CD1c-positive myeloid dendritic cell (primary cell): ENCODE measurements at regions not wholly inside any gene's neighbourhood (a gene's known extent, or its start where the extent isn't known, plus 50 kb on each side); places are given as distances from the start of the nearest gene placed in this dataset.
"Not testable (repeated sequence)": the region's sequence is repeated elsewhere in the genome, so short reads cannot be mapped to it uniquely, and the experiment has no call there.

Experiments
- DNase-seq: peaks from one replicate; pipeline ENCODE4 v3.0.0-alpha.2; 2016; ENCODE audit errors: extremely low spot score

DNA sequence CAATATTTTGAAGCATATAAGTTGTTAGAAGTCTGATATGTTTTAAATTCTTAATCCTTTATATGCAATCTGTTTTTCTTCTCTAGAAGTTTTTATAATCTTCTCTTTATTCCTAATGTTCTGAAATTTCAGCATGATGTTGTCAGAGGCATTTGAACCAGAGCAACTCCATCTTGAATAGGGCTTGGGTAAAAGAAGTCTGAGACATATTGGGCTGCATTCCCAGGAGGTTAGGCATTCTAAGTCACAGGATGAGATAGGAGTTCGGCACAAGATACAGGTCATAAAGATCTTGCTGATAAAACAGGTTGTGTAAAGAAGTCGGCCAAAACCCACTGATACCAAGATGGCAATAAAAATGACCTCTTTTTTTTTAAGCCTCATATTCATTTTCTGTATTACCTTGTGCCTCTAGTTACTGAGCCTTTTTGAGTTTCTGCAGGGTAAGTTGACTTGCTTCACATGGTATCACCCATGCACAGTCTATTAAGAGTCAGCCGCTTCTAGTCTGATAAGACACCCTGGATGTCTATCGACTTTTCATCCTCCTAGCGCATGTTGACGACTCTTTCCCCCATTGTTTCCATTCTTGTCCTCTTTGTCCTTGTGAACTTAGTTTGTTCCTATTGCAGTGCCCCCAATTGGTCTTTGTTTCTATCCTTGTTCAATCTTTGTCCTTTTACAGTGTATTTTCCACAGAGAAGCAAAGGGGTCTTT is 80.8 kb upstream of the RNU6-1 start:
- DNase-seq: no peak

DNA sequence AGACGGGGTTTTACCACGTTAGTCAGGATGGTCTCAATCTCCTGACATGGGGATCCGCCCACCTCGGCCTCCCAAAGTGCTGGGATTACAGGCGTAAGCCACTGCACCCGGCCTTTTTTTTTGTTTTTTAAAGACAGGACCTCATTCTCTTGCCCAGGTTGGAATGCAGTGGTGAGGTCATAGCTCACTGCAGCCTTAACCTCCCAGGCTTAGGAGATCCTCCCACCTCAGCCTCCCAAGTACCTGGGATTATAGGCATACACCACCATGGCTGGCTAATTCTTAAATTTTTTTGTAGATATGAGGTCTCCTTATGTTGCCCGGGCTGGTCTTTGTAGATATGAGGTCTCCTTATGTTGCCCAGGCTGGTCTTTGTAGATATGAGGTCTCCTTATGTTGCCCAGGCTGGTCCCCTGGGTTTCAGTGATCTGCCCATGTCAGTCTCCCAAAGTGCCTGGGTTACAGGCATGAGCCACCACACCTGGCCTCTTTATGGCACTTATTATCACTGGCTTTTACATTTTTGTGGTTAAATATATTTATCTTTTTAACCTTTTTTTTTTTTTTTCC is 82.3 kb upstream of the RNU6-1 start:
- DNase-seq: no peak

DNA sequence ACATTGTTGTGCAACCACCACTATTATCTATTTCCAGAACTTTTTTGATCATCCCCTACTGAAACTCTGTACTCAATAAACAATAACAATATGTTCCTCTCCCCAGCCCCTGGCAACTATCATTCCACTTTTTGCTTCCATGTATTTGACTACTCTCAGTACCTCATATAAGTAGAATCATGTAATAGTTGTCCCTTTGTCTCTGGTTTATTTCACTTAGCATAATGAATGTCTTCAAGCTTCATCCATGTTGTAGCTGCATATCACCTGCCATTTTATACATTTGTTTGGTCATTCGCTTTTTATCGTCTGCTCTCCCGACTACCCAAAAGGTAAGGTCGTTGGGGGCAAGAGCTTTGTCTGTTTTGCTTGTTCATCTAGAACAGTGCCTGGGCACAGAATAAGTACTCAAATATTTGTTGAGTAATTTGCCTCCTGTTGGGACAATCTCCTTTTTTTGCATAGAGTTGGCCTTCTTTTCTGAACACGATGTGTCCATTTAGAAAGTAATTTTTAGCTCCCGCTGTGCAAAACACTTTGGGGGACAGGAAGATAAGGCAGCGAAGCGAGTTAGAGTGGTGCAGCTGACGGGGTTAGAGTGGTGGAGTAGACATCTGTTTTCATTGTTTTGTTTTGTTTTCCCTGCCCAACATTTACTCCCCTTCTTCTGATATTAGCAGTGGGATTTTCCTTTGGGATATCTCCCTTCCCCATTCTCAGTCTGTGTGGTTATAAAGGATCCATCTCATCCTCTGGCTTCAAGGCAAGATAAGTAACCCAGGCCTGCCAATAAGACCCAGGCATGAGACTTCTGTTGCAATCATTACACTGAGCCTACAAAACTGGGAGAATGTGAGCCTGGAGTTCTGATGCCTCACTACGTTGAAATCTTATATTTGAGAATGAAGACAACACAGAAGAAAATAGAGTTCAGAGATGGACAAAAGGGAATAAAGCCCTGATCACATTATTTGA is 83.4 kb upstream of the RNU6-1 start:
- DNase-seq: no peak

DNA sequence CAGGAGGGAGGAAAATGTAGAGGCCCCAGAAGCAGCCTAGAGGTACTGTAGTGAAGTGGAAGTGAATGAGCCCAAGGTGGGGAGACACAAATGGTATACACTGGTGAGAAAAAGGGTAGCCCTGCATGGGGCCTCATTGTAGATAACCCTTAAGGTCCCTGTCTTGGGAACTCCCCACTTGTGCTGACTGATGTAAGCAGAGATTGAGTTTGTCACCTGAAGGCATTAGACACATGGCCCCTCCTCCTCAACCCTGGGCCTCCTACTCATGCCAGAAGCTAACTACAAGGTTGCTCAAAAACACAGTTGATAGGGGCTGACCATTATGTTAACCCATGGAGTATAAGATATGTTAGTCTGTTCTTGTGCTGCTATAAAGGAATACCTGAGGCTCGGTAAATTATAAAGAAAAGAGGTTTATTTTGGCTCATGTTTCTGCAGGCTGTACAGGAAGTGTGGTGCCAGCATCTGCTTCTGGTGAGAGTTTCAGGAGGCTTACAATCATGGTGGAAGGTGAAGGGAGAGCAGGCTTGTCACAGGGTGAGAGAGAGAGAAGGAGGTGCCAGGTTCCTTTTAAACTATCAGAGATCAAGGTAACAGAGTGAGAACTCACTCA is 84.6 kb upstream of the RNU6-1 start:
- no peak for DNase-seq

DNA sequence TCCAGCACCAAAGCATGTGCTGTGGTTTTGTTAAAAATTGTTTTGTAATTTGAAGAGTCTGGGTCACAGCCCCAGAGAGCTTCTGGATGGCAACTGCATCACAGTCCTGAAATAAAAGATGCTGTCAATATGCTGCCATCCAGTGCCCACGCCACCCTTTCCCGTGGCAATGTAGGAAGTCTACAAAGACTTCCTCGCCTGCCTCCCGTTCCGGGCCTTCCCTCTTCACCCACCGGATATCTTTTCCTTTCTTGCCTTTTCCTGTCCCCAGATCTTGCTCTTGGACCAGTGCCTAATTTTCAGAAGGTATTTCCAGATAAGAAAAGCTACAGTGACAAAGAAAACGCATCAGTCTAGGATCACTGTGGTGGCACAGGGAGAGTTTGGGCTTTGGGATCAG is 85.3 kb upstream of the RNU6-1 start:
- no peak for DNase-seq

DNA sequence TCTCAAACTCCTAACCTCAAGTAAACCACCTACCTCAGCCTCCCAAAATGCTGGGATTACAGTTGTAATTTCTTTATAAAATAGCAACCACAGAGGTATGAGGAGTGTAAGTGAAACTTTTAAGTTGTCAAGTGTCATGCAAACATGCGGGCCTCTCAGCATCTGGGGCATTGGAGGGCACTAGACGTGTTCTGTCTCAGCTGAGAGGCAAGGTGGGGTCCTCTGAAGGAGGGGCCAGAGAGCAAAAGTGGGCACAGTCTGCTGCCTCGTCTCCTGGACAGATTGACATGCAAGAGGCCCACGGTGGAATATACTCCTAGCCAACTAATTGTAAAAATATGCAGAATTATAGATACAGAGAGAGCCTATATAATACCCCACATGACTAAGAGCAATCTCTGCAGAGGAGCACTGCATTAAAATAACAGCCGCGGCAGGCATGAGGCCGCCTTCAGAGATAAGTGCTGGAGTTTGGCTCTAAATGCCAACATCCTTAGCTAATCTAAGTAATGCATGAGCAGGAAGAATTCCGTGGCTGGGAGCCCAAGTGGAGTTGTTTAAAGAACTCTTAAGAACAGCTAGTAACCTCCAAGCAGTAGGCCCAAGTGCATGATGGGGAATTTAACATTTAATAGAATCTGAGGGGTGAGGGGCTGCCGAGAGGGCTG is 87.8 kb upstream of the RNU6-1 start:
- DNase-seq: no peak

DNA sequence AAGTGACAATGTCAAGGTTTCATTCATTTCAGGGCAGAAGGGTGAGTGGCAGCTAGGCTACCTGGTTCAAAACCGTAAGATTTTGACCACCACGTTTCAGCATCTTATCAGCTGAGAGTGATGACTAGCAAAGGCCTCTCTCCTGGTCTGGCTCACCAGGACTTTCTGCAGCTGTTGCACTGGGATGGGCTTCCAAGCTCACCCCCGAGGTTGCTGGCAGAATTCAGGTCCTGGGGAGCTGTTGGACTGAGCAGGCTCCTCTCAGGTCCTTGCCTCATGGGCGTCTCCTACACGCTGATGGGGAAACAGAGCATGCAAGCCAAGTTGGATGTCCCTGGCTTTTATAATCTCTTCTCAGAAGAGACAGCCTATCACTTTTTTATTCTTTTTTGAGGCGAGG is 88.8 kb upstream of the RNU6-1 start:
- DNase-seq: no peak

DNA sequence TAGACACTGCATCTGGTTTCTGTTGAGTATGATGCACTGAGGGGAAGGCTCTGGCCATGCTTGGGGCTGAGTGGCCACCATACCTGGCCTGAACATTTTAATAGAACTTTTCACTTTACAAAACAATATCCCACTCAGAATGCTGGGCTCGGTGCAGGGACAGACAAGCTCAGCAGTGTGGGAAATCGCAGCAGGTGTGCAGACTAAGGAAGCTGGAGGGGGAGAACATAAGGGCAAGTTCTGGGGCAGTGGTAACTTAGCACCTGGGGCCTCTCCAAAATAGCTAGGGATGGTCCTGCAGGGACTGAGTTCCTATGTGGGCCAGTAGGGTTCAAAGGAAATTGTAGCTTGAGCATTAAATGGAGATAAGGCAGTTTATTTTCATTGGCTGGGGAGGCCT is 90.9 kb upstream of the RNU6-1 start:
- DNase-seq: no peak

DNA sequence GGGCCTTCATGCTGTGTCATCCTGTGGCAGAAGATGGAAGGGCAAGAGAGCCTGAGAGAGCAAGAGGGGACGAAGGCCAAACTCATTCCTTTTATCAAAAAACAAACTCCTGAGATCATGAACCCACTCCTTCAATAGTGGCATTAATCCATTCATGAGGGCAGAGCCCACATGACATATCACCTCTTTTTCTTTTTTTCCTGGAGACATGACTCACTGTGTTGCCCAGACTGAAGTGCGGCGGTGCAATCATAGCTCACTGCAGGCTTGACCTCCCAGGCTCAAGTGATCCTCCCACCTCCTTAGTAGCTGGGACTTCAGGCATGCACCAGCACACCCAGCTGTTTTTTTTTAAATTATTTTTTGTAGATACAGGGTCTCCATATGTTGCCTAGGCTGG is 92.0 kb upstream of the RNU6-1 start:
- no peak for DNase-seq

DNA sequence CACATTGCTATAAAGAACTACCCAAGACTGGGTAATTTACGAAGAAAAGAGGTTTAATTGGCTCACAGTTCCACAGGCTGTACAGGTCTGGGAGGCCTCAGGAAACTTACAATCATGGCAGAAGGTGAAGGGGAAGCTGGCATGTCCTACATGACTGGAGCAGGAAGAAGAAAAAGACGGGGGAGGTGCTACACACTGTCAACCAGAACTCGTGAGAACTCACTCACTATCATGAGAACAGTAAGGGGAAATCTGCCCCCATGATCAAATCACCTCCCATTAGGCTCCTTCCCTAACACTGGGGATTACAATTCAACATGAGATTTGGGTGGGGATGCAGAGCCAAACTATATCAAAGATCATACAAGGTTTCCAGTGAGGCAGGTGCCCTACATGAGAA is 94.3 kb upstream of the RNU6-1 start:
- DNase-seq: not testable (repeated sequence)

DNA sequence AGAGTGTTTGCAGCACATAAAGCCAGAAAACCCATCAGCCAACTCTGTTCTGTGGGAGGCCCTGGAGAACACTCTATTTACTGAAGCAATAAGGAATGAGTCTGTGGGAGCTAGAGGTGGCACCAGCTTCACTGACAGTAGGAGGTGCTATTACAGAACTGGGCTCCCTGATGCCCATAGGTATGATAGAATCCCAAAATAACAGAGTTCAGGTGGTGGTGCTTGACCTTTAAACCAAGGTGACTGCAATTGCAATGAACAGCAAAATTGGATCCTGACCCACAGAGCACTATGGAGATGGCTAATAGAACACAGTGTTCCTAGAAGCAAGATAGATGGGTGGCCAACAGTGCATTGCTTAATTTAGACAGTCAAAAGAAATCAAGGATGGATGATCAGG is 95.4 kb upstream of the RNU6-1 start:
- DNase-seq: no peak

DNA sequence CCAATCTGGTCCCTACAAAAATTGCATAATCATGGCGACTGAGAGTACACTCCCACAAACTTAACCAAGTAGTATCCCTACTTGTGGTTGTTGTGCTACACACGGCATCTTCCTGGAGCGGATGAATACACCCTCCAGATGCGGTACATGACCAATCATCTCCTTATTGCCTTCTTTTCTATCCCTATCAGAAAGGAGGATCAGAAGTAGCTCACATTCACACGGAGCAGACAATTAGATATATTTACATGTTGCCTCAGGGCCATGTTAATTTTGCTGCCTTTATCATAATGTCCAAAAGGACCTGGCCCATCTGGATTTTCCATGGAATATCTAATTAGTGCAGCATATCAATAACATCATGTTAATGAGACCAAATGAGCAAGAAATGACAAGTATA is 96.4 kb upstream of the RNU6-1 start:
- DNase-seq: no peak

DNA sequence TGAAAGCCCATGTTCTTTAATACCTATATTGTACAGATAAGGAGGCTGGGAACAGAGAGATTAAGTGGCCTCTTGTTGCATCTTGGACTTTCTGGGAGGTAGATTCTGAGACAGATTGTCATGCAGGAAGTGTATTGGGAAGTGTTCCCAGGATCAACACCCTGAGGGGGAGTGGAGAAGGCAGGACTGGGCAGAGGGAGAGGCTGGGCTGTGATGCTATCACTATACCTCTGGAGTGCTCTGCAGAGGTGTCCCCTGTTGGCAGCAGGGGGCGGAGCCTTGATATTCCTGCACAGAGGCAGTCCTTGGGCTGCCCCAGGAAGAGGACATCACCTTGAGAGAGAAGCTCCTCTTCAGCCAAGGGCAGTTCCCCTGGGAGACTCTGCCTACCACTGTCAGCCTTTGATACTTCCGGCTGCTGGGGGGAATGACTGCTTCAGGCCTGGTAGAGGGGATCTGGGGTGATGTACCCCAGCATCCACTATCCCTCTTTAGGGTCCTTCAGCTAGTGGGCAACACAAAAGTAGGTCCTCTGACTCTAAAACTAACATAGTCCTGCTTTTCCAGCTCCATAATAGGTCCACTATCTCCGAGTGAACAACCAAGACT is 97.4 kb upstream of the RNU6-1 start:
- no peak for DNase-seq

DNA sequence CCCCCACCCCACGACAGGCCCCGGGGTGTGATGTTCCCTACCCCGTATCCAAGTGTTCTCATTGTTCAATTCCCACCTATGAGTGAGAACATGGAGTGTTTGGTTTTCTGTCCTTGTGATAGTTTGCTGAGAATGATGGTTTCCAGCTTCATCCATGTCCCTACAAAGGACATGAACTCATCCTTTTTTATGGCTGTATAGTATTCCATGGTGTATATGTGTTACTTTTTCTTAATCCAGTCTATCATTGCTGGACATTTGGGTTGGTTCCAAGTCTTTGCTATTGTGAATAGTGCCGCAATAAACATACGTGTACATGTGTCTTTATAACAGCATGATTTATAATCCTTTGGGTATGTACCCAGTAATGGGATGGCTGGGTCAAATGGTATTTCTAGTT is 99.3 kb upstream of the RNU6-1 start:
- not testable (repeated sequence) for DNase-seq

DNA sequence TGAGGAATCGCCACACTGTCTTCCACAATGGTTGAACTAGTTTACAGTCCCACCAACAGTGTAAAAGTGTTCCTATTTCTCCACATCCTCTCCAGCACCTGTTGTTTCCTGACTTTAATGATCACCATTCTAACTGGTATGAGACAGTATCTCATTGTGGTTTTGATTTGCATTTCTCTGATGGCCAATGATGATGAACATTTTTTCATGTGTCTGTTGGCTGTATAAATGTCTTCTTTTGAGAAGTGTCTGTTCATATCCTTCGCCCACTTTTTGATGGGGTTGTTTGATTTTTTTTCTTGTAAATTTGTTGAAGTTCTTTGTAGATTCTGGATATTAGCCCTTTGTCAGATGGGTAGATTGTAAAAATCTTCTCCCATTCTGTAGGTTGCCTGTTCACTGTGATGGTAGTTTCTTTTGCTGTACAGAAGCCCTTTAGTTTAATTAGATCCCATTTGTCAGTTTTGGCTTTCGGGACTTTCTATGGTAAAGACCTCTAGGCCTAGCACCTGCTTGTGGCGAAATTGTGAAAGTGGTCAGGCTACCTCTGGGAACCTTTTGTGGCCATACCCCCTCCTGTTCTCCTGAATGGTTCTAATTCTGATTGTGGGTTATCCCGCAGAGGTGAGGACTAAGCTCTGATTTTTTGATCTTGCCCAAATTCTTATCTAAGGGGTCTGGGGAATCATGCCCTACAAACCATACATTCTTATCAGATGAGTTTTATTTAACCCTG is 99.9 kb upstream of the RNU6-1 start:
- DNase-seq: not testable (repeated sequence)

DNA sequence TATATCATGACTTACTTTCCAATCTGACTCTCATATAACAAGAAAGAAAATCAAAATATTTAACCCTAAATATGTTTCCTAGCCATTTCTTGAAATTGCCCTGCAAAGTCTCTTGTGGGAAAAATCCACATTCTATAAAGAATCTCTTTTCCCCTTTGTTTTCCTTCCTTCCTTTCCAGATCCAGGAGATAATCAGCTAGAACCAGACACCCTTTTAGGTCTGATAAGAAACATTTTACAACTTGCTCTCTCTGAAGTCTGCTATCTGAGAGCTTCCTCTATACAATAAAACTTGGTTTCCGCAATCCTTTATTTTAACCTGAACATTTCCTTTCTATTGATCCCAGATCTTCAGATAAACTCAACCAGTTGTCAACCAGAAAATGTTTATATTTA is 100.5 kb upstream of the RNU6-1 start:
- no peak for DNase-seq

DNA sequence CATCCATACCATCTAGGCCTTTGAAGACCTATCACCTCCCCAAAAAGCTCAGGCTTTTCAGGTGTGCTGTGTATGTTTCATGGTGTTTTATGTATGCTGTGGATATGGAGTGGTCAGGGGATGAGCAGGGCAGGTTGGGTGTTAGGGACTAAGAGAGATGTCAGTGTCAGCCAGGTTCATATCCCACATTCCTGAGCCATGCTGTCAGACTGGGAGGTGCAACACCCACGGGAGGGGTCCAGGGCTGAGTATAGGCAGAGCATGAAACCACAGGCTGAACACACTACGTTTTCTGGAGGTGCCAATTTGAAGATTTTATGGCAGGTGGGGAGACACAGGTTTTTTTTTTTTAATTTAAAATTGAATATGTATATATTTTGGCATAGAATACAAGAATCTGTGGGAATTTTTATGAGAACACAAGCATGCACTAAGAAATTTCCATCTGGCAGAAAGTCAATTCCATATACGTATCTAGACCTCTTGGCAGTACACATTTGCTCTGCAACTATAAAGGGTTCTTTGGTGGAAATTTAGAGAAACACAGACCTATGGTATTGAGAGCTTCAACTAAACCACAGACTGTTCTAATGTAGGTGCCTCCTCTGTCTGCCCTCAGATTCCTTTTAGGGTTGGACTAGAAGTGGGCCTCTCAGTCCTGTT is 101.9 kb upstream of the RNU6-1 start:
- no peak for DNase-seq

DNA sequence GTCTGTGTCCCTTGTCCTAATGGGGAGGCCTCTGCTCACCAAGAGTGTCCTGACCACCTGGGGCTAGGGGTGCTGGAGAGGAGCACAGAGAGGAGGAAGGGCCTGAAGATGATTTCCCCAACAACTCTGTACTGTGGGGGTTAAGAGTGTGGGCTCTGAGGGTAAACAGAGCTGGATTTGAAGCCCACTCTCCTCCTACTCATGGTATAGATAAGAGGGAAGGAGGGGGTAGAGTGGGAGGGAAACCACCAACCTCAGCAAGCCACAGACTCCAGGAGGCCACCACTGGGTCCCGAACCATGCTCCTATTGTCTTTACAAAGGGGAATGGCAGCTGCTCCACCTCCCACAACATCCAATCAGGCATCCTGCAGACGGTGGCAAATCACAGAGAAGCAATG is 103.6 kb upstream of the RNU6-1 start:
- DNase-seq: no peak

DNA sequence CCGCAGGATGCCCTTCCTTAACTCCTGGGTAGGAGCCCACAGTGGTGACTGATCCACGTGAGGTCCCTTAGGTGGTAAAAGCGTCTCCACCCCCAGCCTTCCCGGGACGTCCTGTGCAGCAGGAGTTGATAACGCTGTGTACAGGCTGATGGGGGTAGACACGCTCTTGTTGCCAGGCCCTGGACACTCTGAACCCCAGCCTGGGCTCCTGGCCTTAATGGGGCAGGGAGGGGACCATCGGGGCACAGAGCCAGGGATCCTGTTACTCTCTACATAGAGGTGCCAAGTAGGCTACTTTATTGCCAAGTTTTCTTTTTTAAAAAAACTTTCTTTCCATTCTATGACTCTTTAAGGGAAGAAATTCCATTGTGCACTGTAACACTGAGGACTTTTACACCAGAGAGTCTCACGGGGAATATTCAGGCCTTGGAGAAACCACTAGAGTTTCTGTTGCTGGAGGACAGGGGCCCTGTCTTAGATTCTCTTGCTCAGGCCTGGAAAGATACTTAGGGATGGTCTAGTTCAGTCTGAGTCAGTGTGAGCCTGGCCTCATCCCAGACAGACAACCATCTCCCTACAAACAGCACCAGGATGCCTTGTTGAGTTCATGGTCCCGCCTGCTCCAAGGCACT is 104.3 kb upstream of the RNU6-1 start:
- no peak for DNase-seq

DNA sequence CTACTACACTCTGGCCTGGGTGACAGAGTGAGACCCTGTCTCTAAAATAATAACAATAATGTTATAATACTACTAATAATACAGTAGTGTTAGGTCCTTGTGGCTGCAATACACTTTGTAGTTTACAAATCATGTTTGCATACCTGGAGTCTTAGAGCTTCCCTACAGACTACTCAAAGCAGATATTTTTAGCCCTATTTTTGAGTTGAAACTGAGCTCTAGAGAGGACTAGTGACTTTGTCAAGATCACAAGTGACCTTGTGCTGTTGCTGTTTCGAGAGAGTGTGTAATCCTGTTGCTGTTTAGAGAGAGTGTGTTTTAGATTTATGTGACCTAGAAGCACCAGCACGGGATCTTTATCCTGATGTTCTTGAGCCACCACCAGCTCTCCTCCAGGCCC is 105.3 kb upstream of the RNU6-1 start:
- DNase-seq: no peak
